A549 (cell line): ENCODE measurements at regions not wholly inside any gene's neighbourhood (a gene's known extent, or its start where the extent isn't known, plus 50 kb on each side); places are given as distances from the start of the nearest gene placed in this dataset.

Experiments used
- CTCF ChIP-seq: fragments of >200 bp; sonication (Bioruptor Twin); formaldehyde crosslinking; IDR thresholded peaks from 3 replicates; pipeline ENCODE4 v1.5.1; 2016
- HDAC2 ChIP-seq: fragments of 200-600 bp; sonication (generic); IDR thresholded peaks from 2 replicates; pipeline ENCODE4 v1.6.1; 2016
- PHF8 ChIP-seq: fragments of 200-600 bp; sonication (generic); IDR thresholded peaks from 2 replicates; pipeline ENCODE4 v1.6.1; 2016; ENCODE audit warnings: low read depth, mild to moderate bottlenecking, antibody characterized with exemption, moderate library complexity, borderline replicate concordance
- POLR2A ChIP-seq: IDR thresholded peaks from 2 replicates; pipeline ENCODE4 v1.6.1; 2012; ENCODE audit warnings: mild to moderate bottlenecking, low read length
- REST ChIP-seq: fragments of 200-600 bp; sonication (generic); IDR thresholded peaks from 2 replicates; pipeline ENCODE4 v1.6.1; 2016; ENCODE audit warnings: antibody characterized with exemption, mild to moderate bottlenecking, moderate library complexity
- RFX5 ChIP-seq: fragments of 450-650 bp; IDR thresholded peaks from 2 replicates; pipeline ENCODE4 v1.7.1; 2014; ENCODE audit warnings: antibody characterized with exemption, mild to moderate bottlenecking, moderate library complexity
- TP53 ChIP-seq: fragments of 250-450 bp; sonication (Bioruptor Pico); IDR thresholded peaks from 2 replicates; pipeline ENCODE4 v1.5.0; 2021; ENCODE audit warnings: mild to moderate bottlenecking, moderate library complexity

GRCh38 chr2:236811062-236811656 lies 241.5 kb downstream of the ACKR3 start:
- no peak for TF ChIP-seq POLR2A
- TF ChIP-seq CTCF, result no peak
- no peak for TF ChIP-seq HDAC2
- no peak for TF ChIP-seq PHF8
- no peak for TF ChIP-seq REST
- TF ChIP-seq RFX5, result no peak
- no peak for TF ChIP-seq TP53 (CRISPR knock-in tag)
